GM18502 (cell line): ENCODE measurements at regions not wholly inside any gene's neighbourhood (a gene's known extent, or its start where the extent isn't known, plus 50 kb on each side); places are given as distances from the start of the nearest gene placed in this dataset.

Experiments used
- ATAC-seq: cut with Tn5 transposase; IDR thresholded peaks from one replicate; pipeline ENCODE4 v1.9.1; 2021; ENCODE audit warnings: mild to moderate bottlenecking; ENCODE audit not compliant: unreplicated experiment, poor library complexity

GRCh38 chr18:64919971-64920570, 771.2 kb upstream of the LINC00305 start:
- no peak for ATAC-seq

GRCh38 chr18:64918851-64919250, 770.0 kb upstream of the LINC00305 start:
- ATAC-seq: no peak

GRCh38 chr18:64893349-64893748, 744.5 kb upstream of the LINC00305 start:
- ATAC-seq: no peak

GRCh38 chr18:64888956-64889355, 740.1 kb upstream of the LINC00305 start:
- ATAC-seq: no peak

- ATAC-seq: no peak
Observed at GRCh38 chr18:64886995-64887394, 738.1 kb upstream of the LINC00305 start.

DNA sequence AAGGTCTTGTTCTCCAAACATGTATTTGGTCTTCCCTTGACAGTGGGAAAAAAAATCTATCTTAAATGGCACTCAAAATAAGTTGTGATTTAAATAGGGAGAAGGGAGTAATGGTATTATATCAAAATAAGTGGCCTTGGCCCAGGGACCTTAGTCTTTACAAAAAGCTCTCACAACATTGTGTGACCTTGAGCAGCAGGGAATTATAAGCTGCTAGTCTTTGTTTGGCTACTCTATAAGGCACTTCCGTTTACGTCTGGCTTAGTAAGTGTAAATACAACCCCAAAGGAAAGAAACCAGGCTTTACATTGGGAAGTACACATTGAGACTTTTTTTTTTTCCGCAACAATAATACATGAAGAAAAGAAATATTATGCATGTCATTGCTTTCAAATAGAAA, 734.0 kb upstream of the LINC00305 start:
- no peak for ATAC-seq

DNA sequence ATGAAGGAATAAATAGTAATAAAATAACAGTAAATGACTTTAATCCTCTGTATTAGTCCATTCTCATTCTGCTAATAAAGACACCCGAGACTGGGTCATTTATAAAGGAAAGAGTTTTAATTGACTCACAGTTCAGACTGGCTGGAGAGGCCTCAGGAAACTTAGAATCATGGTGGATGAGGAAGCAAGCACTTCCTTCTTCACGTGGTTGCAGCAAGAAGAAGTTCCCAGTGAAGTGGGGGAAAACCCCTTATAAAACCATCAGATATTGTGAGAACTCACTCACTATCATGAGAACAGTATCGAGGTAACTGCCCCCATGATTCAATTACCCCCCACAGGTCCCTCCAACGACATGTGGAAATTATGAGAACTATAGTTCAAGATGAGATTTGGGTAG, 727.9 kb upstream of the LINC00305 start:
- ATAC-seq: no peak

DNA sequence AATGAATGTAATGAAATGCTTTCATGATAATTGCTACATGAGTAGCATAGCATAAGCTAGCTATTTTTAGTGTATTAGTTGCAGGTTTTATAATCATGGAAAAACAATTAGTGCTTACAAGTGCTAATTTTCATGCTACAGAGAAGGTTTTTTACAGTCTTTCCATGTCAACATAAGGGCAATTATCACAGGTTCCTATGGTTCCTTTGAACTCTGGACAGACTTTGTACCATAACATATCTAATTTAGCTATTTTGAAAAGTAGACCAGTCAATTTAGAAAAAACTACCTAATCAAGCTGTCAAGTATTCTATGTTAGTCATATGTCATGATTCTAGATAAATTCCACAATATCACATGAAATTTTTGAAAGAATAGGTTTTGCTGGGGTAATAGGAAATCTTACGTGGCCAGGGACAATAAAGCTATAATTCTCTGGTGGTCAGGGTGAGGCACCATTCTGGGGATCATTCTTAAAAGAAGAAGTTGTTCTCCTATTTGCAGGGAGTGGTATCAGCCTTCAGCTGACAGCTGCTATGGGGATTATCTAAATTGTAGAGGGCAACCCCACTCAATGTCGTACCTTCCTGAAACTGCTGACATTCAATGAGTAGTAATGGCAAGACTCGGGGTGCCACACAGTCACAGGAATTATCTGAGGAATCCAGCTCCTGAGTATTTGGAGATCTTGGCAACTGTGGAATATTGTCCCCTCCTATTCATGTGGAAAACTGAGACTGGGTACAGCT, 724.0 kb upstream of the LINC00305 start:
- ATAC-seq: no peak

DNA sequence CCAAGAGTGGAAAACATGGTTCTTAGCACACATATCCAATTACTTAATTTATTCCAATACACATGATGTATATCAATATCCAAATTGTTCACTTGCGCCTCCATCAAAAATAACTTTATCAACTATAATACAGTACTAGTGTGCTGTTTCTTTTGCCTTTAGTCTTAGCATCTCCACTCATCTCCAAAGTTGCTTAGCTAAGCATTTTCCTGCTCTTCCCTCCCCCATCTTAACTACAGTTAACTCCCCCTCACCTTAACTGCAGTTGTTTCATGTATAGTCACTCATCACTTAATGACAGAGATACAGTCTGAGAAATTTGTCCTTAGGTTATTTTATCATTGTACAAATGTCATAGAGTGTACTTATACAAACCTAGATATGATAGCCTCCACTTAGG, 705.2 kb upstream of the LINC00305 start:
- no peak for ATAC-seq

GRCh38 chr18:64852281-64852680, 703.4 kb upstream of the LINC00305 start:
- no peak for ATAC-seq

- ATAC-seq: no peak
Observed at GRCh38 chr18:64851726-64852125, 702.8 kb upstream of the LINC00305 start.

GRCh38 chr18:64850791-64851190, 701.9 kb upstream of the LINC00305 start:
- ATAC-seq: no peak

DNA sequence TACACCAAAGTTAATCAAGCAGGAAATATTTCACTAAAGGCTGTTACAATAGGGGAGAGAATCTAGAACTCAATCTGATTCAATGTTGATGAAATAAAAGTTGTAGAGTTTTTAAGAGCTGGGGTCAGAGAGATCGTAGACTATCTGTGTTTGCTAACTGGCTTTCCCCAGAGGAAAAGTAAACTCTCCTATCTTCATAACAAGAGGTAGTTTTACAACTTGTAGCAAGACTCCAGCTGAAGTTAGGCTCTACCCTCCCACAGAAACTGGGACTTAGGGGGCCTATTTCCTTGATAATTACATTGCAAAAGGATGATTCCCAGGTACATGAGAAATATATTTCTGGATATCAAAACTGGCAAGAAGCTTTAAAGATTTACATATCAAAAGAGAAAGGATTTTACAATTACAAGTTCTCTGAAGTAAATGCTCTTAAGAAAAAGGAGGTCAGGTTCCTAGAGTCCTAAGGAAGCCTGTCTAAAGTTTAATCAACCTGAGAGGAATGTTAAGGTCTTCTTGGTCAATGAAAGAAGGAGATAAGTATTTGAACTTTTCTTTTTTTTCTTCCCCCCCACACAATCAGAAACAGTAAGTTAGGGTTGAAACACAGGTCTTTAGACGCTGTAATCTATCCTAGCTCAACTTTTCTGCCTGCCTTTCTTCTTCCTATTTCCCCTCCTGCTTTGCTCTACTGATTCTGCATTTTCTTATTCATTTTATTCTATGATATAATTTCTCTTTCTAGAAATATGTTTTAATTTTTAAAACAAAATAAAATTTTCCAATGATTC, 692.2 kb upstream of the LINC00305 start:
- no peak for ATAC-seq

DNA sequence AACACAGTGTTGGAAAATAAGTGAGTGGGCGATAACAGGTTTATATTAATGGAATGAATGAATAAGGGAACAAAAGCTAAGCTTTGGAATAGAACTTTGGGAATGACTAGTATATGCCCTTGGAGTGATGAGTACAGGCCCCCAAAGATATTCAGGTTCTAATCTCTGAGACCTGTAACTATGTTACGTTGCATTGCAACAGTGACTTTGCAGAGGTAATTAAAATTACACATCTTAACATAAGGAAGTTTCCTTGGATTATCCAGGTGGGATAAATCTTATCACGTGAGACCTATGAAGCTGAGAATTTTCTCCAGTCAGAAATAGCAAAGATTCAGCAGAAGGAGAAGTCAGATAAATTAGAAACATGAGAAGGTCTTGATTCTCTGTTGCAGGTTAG, 661.5 kb upstream of the LINC00305 start:
- ATAC-seq: no peak

DNA sequence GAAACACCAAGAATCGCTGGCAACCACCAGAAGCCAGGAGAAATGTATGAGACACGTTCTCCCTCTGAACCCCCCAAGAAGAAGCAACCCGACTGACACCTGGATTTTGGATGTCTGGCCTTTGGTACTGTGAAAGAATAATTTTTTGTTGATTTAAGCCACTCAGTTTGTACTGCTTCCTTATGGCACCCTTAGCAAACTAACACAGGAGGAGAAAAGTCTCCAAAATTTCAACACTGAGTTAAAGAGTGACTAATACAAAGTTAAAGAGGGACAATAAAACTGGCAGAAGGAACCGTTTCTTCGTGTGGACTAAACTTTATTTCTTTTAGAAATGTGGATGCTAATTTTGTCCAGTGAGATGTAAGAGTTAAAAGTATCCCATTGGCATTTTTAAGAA, 660.9 kb upstream of the LINC00305 start:
- ATAC-seq: no peak

DNA sequence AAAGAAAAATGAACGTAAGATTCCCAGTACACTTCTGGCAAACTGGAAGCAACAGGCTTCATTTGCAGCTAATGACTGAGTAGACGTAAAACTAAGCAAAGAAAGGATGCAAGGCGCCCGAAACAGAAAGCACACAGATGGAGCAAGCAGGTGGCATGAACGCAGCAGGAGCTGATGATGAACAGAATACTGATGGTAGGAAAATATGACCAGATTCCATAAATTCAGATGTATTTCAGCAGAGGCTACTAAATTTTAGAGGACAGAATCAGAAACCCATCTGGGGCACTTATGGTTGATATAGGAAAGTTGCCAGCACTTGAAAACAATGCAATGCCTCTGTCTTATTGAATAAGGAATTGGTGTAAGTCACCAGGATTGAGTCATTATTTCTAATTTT, 658.7 kb upstream of the LINC00305 start:
- ATAC-seq: no peak

DNA sequence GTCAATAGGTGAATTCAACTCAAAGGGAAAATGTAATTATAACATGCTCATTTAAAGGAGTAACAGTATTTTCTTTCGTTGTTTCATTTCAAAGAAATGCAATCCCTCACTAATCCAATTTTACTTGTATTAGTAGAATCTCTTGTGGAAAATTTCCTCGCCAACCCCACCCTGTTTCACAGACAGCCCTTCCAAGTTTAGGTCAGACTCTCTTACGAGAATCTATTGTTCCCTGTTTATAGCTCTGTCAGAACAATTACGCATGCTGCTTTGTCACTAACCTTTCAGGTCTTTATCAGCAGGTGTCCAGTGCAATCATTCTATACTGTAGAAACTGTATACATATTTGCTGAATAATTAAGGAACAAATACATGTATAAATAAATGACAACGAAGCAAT, 657.8 kb upstream of the LINC00305 start:
- no peak for ATAC-seq

DNA sequence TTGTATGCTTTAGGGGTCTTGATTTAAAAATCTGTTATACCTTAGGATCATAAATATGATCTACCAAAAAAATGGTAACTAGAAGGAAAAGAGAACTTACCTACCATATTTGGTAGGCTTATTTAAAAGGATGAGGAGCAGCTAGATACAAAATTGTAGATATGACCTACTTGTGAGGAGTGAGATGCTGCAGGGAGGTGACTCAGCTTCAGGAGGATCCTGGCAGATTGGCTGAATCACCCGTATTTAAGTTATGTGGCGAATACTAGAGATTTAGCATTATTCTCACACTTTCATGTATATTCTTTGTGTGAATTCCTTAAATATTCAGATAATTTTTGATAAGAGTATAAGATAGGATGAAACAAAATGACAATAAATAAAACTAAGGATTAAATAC, 657.3 kb upstream of the LINC00305 start:
- no peak for ATAC-seq

- no peak for ATAC-seq
Observed at GRCh38 chr18:64803471-64803870, 654.6 kb upstream of the LINC00305 start.

DNA sequence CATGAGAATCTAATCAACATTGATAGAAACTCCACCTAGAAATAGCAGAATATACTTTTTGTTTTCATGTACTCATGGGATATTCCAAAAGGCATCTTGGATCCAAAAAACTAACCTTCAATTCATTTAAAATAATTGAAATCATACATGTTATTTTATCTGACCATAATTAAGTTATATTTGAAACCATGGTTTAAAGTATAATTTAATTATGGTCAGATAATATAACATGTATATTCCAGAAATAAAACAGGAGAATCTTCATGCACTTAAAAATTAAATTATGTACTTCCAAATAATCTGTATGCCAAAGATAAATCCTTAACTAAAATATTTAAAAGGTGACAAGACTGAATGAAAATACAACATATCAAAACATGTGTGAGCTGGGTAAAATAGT, 651.3 kb upstream of the LINC00305 start:
- no peak for ATAC-seq

- no peak for ATAC-seq
Observed at GRCh38 chr18:64799376-64799775, 650.5 kb upstream of the LINC00305 start.
